ENCODE measurements at regions not wholly inside any gene's neighbourhood (a gene's known extent, or its start where the extent isn't known, plus 50 kb on each side); places are given as distances from the start of the nearest gene placed in this dataset.

- H3K79me2 ChIP-seq (ENCODE audit: control insufficient read depth in 1 of 2, insufficient read depth in 2 of 2, low read length in 2 of 2), result no peaks in the 10 kb centered on the region
Observed at GRCh38 chr2:105490204-105490603, 91.4 kb upstream of the FHL2 start.

More at GRCh38 chr2:105490204-105490603, 91.4 kb upstream of the FHL2 start:
- Histone ChIP-seq H4K8ac (ENCODE audit: extremely low read depth, insufficient read depth, low read length) (no peak overlapping the region), H3K4me3 (ENCODE audit: extremely low read depth in 1 of 4, insufficient read depth in 2 of 4, low read depth in 3 of 4, low read length in 4 of 4) (no peak overlapping the region), H3K56ac (replicated peaks; ENCODE audit: insufficient read length, low read depth, low read length) (no peak overlapping the region), H3K23me2 (ENCODE audit: low read depth, low read length) (no peaks in the 10 kb centered on the region), H4K5ac (ENCODE audit: insufficient read length, low read depth, low read length) (no peak overlapping the region), H3K14ac (ENCODE audit: insufficient read length) (no peak overlapping the region), H4K91ac (replicated peaks; ENCODE audit: insufficient read length, low read length) (no peak overlapping the region), H3K27me3 (replicated peaks in 1 of 4; ENCODE audit: control insufficient read depth in 3 of 4, extremely low read depth in 1 of 4, insufficient read depth in 3 of 4, low read length in 3 of 4) (no peaks in the 10 kb centered on the region), H2BK20ac (ENCODE audit: low read length) (no peak overlapping the region), H2AFZ (ENCODE audit: low read length) (no peak overlapping the region), H2BK15ac (ENCODE audit: low read length) (no peak overlapping the region), H2BK12ac (ENCODE audit: low read depth, low read length) (no peak overlapping the region), H3K4ac (replicated peaks; ENCODE audit: insufficient read length, low read depth, low read length) (no peak overlapping the region), H3K27ac (ENCODE audit: low read depth, low read length) (no peak overlapping the region), H3K79me1 (ENCODE audit: low read depth, low read length) (no peaks in the 10 kb centered on the region), H3K9me3 (ENCODE audit: insufficient read depth in 2 of 2, low read depth in 1 of 2, low read length in 1 of 2) (no peaks in the 10 kb centered on the region; a peak in 1 of 4 replicates), H3K18ac (ENCODE audit: extremely low read depth, low read length) (no peak overlapping the region), H4K20me1 (replicated peaks in 1 of 2; ENCODE audit: control insufficient read depth in 1 of 2, insufficient read depth in 2 of 2, low read length in 2 of 2) (no peaks in the 10 kb centered on the region), H3K4me1 (replicated peaks in 1 of 4; ENCODE audit: control insufficient read depth in 3 of 4, insufficient read depth in 4 of 4, low read length in 3 of 4) (peaks cover 0 to 3% (median 0%) of the 10 kb centered on the region in 4 experiments; a peak in 1 of 7 replicates), H3K9ac (replicated peaks in 1 of 4; ENCODE audit: extremely low read depth in 1 of 4, low read depth in 3 of 4, low read length in 3 of 4) (no peak overlapping the region), H2BK120ac (replicated peaks; ENCODE audit: low read depth, low read length) (no peak overlapping the region), H3K4me2 (ENCODE audit: insufficient read depth in 1 of 2, low read depth in 2 of 2, low read length in 2 of 2) (no peak overlapping the region), H2AK5ac (ENCODE audit: low read depth, low read length) (no peak overlapping the region), H3K36me3 (ENCODE audit: control insufficient read depth in 2 of 4, insufficient read depth in 4 of 4, low read length in 3 of 4) (no peaks in the 10 kb centered on the region), H2BK5ac (ENCODE audit: low read depth, low read length) (no peak overlapping the region), H3K23ac (ENCODE audit: insufficient read length) (no peak overlapping the region)
- CTCF ChIA-PET (ENCODE audit: partially characterized antibody), result interaction anchor here (0.6 kb wide), 1 partner anchor 1533 kb away, joined by 3 read pairs; no protein-coding TSS in a partner anchor
- no peak for FAIRE-seq
- WGBS, 2 experiments (ENCODE audit: extremely low coverage in 1 of 2, insufficient coverage in 1 of 2, insufficient read length in 1 of 2, insufficient replicate concordance in 2 of 2, low coverage in 1 of 2, low lambda C conversion rate in 2 of 2, missing lambda C conversion rate in 1 of 2), result 78% methylated on average over 4 of the region's 4 CpGs; no CpG with 5 or more reads in 1 of the 2 experiments
- TF ChIP-seq TAF1 (IDR thresholded peaks at IDR 0.05; ENCODE audit: low read depth, low read length) (no peak), RAD21 (IDR thresholded peaks at IDR 0.05 in 1 of 2, conservative IDR thresholded peaks at IDR 0.05 in 1 of 2; ENCODE audit: low read depth in 2 of 2, low read length in 2 of 2) (no peak), SP2 (IDR thresholded peaks at IDR 0.05; ENCODE audit: low read length) (no peak), FOSL1 (IDR thresholded peaks at IDR 0.05; ENCODE audit: insufficient read depth, low read depth, low read length) (no peak), POU5F1 (IDR thresholded peaks at IDR 0.05; ENCODE audit: low read depth, low read length) (no peak), EP300 (IDR thresholded peaks at IDR 0.05; ENCODE audit: borderline replicate concordance in 1 of 2, low read depth in 2 of 2, low read length in 2 of 2) (no peak), TCF12 (IDR thresholded peaks at IDR 0.05; ENCODE audit: low read depth, low read length) (no peak)
- POLR2A ChIA-PET (ENCODE audit: partially characterized antibody), result no interaction called here
- no peak for DNase-seq (ENCODE audit: low read depth in 1 of 2, low spot score in 2 of 2)
